T-helper 1 cell treated with Interleukin-12 subunit alpha and Interleukin-12 subunit beta and Interleukin-4 antibody, amounts not matched to agents 30 μg/mL and 1 μg/mL, for 36 hours (primary cell): ENCODE measurements at regions not wholly inside any gene's neighbourhood (a gene's known extent, or its start where the extent isn't known, plus 50 kb on each side); places are given as distances from the start of the nearest gene placed in this dataset.

Source experiments
- H3K27ac Mint-ChIP-seq: one replicate; pipeline ENCODE4 v1.8.0; 2021; ENCODE audit warnings: mild to moderate bottlenecking, mixed read lengths
- H3K27me3 Mint-ChIP-seq: one replicate; pipeline ENCODE4 v1.8.0; 2021; ENCODE audit warnings: low read depth, mixed read lengths
- H3K36me3 Mint-ChIP-seq: one replicate; pipeline ENCODE4 v1.8.0; 2021; ENCODE audit warnings: low read depth, mixed read lengths
- H3K4me1 Mint-ChIP-seq: one replicate; pipeline ENCODE4 v1.8.0; 2021; ENCODE audit warnings: low read depth, mixed read lengths
- H3K4me3 Mint-ChIP-seq: one replicate; pipeline ENCODE4 v1.8.0; 2021; ENCODE audit warnings: mild to moderate bottlenecking, moderate library complexity, mixed read lengths
- H3K9me3 Mint-ChIP-seq: one replicate; pipeline ENCODE4 v1.8.0; 2021; ENCODE audit warnings: mixed read lengths

DNA sequence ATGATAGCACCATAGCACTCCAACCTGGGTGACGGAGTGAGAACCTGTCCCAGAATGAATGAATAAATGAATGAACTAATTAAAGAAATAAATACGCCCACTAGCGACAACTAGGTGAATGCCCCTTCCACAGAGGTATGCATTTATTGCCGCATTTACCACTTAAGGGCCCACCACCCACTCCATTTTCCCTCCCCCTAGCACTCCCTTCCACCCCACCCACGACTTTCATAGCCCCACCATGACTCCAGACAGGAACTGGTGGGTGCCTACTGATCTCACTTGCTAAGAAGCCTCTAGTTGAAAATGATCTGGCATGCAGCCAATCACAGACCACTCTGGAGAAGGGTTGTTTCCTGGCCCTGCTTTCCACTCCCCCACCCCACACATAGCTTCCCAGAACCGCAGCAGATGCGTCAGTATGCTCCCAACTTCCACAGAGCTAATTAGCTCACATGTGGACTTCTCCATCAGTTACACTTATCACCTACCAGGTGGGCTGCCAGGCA lies 167.6 kb downstream of the WT1 start:
- Mint-ChIP-seq H3K36me3 (no peaks in the 10 kb centered on the region), H3K4me3 (no peak overlapping the region), H3K27ac (no peak overlapping the region), H3K9me3 (no peaks in the 10 kb centered on the region), H3K4me1 (no peaks in the 10 kb centered on the region), H3K27me3 (no peaks in the 10 kb centered on the region)

DNA sequence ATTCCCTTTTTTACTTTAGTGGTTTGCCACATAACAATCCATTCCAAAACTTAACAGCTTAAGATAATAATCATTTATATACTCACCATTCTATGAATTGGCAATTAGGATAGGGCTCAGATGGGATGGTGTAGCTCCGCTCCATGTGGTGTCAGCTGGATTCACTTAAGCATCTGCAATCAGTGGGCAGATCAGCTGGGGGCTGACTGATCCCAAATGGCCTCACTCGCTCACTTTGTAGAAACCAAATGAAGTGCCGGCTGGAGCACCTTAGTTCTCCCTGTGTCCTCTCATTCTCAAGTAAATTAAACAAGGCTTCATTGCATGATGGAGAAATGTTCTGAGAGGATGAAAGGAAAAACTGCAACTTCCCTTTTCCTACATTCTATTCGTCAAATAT lies 161.4 kb downstream of the WT1 start:
- no peaks in the 10 kb centered on the region for H3K36me3 Mint-ChIP-seq
- H3K9me3 Mint-ChIP-seq = no peaks in the 10 kb centered on the region
- no peak overlapping the region for H3K27ac Mint-ChIP-seq
- H3K4me3 Mint-ChIP-seq = no peak overlapping the region
- no peaks in the 10 kb centered on the region for H3K27me3 Mint-ChIP-seq
- no peaks in the 10 kb centered on the region for H3K4me1 Mint-ChIP-seq

DNA sequence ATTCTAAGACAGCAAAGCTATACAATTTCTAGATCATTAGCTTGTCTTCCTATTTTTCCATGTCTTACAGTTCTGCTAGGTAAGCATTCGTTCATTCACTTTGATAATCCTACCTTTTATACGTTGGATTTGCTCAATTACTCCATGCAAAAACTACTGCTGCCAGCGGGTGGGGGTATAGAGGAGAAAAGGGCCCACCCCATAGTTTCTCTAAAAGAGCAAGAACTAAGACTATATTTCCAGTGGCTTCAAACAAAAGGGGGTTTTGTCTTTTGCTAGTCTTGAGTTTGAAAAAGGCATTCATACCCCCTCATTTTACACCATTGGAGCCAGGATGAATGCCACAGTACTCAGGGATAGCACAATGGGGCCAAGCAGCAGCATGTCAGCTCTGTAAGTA lies 155.7 kb downstream of the WT1 start:
- Mint-ChIP-seq H3K27ac (no peak overlapping the region), H3K36me3 (no peaks in the 10 kb centered on the region), H3K9me3 (peaks cover 4% of the 10 kb centered on the region), H3K4me3 (no peak overlapping the region), H3K4me1 (peaks cover 2% of the 10 kb centered on the region), H3K27me3 (no peaks in the 10 kb centered on the region)

DNA sequence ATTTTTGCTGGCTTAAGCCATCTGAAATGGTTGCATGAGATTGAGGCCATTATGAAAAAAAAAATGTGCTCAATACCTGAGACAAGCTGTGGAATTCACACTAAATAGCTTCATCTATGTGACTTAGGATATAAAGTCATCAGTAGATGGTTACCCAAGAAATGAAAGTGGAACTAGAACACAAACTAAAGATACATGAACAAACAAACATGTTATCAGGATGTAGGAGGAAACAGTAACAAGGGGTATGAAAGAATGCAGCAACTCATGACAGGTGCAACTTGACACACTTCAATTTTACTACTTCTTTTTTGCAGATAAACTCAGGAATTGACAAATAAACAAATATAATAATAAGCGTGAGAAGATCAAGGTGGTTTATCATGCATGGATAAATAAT lies 155.0 kb downstream of the WT1 start:
- H3K9me3 Mint-ChIP-seq = peaks cover 4% of the 10 kb centered on the region
- no peaks in the 10 kb centered on the region for H3K36me3 Mint-ChIP-seq

DNA sequence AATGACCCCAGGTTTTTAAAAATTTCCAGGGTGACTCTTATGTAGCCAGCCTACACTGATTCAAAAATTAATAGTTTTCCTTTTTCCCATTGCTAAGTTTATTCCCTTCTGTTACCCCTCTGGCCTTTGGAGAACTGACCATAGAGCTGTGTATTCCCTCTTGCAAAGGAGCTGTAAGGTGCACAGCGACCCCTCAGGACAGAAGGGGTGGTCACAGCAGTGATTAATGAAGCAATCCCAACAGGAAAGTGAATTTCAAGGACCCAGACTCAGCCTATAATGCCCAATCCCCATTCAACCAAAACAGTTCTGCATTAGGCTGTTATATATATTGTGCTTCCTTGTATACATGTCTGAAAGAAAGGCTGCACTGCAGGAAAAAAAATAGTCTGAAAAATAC lies 147.1 kb downstream of the WT1 start:
- H3K27ac Mint-ChIP-seq = no peak overlapping the region
- H3K9me3 Mint-ChIP-seq = peaks cover 1% of the 10 kb centered on the region
- no peaks in the 10 kb centered on the region for H3K4me1 Mint-ChIP-seq
- no peaks in the 10 kb centered on the region for H3K36me3 Mint-ChIP-seq
- H3K27me3 Mint-ChIP-seq = peaks cover 4% of the 10 kb centered on the region
- no peak overlapping the region for H3K4me3 Mint-ChIP-seq

More for the DNA sequence above, 155.0 kb downstream of the WT1 start:
- no peaks in the 10 kb centered on the region for H3K27me3 Mint-ChIP-seq
- H3K4me3 Mint-ChIP-seq = no peak overlapping the region
- peaks cover 2% of the 10 kb centered on the region for H3K4me1 Mint-ChIP-seq
- H3K27ac Mint-ChIP-seq = no peak overlapping the region

DNA sequence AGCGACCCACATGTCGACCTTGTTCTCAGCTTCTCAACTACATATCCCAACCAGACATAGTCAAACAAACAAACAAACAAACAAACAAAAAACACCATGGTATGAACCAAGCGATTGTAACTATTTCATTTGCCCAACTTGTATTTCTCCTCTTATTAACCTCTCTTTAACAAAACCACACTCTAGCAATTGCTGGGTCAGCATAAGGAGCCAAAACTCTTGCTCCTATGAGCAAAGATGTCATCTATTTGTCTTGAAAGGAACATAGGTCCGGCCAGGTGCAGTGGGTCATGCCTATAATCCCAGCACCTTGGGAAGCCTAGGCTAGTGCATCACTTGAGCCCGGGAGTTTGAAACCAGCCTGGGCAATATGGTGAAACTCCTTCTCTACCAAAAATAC lies 145.6 kb downstream of the WT1 start:
- Mint-ChIP-seq H3K9me3 (no peaks in the 10 kb centered on the region), H3K27me3 (peaks cover 4% of the 10 kb centered on the region), H3K36me3 (no peaks in the 10 kb centered on the region), H3K4me1 (no peaks in the 10 kb centered on the region), H3K27ac (no peak overlapping the region), H3K4me3 (no peak overlapping the region)

DNA sequence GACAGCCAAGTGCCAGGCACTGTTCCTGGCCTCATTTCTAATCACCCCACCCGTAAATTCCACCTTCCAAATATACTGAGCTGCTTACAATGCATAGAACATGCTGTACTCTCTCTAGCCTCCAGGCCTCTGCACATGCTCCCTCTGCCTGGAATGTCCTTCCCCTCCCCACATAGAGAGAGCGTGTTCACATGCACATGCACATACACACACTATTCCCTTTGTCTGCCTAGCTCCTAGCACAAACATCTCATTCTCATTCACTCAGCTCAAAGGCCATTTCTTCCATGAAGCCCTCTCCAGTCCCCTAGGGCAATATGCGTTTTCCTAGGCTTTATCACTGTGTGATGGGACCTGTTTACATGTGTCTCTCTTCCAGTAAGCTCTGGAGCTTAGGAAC lies 144.6 kb downstream of the WT1 start:
- no peaks in the 10 kb centered on the region for H3K36me3 Mint-ChIP-seq
- no peak overlapping the region for H3K27ac Mint-ChIP-seq
- H3K4me1 Mint-ChIP-seq = no peaks in the 10 kb centered on the region
- peaks cover 4% of the 10 kb centered on the region for H3K27me3 Mint-ChIP-seq
- H3K9me3 Mint-ChIP-seq = no peaks in the 10 kb centered on the region
- H3K4me3 Mint-ChIP-seq = no peak overlapping the region

DNA sequence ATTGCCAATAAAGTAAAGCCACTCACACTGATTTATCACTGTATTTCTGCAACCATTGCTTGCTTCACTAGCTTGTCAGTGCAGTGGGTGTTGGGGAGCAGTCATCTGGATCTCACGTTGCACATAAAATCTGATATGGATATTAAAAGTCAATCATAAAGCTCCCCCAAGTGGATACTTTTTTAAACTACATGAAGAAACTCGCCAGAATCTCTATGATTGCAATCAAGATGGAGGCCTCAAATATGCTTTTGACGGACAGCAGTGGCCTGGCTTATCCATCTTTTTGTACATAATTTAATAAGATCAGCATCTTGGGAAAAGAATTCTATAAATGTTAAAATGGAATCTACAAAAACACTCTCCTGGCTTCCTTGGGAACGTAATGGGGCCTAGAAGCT lies 137.7 kb downstream of the WT1 start:
- Mint-ChIP-seq H3K4me1 (no peaks in the 10 kb centered on the region), H3K9me3 (no peaks in the 10 kb centered on the region), H3K27ac (no peak overlapping the region), H3K27me3 (peaks cover 6% of the 10 kb centered on the region), H3K36me3 (no peaks in the 10 kb centered on the region), H3K4me3 (no peak overlapping the region)

DNA sequence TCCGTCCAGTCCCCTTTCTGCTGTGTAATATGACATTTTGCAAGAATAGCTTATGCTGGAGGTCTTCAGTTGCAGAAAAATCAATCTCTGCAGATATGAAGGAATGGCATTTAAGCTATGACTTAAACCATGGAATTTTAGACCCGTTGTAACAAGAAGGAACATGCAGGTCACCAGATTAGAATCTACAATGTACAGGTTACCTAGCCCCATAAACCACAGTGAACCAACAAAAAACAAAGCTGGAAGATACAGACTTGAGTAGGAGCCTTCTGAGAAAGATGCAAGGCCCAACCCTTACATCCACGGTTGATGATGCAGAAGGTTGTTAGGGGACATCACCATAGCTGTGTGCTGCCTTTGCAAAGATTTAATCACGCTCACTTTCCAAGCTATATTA lies 132.5 kb downstream of the WT1 start:
- Mint-ChIP-seq H3K27me3 (no peaks in the 10 kb centered on the region), H3K4me3 (no peak overlapping the region), H3K4me1 (no peaks in the 10 kb centered on the region), H3K36me3 (no peaks in the 10 kb centered on the region), H3K9me3 (no peaks in the 10 kb centered on the region), H3K27ac (no peak overlapping the region)

DNA sequence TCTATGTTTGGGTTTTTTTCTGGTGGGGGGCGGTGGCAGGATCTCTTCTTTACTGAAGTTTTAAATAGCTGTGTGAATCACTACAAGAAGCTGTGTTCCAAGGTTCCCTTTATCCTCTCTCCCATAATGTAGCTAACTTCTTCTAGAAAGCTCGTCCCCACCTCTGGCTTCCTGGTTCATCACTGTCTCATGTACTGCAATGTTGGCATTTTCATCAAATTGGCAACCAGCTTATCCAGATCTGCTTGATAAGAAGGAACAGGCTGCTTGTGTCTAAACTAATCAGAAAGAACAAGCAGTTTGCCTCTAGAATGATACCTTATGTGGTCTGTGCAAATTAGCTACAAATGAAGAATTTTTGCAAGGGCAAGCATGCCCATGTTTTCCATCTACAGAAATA lies 130.8 kb downstream of the WT1 start:
- H3K9me3 Mint-ChIP-seq = no peaks in the 10 kb centered on the region
- H3K27ac Mint-ChIP-seq = no peak overlapping the region
- H3K4me3 Mint-ChIP-seq = no peak overlapping the region
- no peaks in the 10 kb centered on the region for H3K36me3 Mint-ChIP-seq
- H3K4me1 Mint-ChIP-seq = no peaks in the 10 kb centered on the region
- H3K27me3 Mint-ChIP-seq = no peaks in the 10 kb centered on the region

DNA sequence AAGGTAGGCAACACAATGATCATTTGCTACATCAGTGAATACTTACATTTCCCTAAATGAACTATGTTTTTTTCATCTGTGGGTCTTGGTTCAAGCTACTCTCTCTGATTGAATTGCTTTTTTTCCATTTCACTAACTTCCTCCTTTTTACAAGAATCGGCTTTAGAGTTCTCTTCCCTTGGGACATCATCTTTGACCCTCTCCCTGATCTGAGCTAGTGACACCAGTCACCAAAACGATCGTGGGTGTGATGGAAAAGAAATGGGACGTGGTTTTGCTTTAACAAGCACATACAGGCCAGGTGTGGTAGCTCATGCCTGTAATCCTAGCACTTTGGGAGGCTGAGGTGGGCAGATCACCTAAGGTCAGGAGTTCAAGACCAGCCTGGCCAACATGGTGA lies 129.9 kb downstream of the WT1 start:
- Mint-ChIP-seq H3K4me1 (no peaks in the 10 kb centered on the region), H3K4me3 (no peak overlapping the region), H3K27ac (no peak overlapping the region), H3K9me3 (no peaks in the 10 kb centered on the region), H3K36me3 (no peaks in the 10 kb centered on the region), H3K27me3 (no peaks in the 10 kb centered on the region)

DNA sequence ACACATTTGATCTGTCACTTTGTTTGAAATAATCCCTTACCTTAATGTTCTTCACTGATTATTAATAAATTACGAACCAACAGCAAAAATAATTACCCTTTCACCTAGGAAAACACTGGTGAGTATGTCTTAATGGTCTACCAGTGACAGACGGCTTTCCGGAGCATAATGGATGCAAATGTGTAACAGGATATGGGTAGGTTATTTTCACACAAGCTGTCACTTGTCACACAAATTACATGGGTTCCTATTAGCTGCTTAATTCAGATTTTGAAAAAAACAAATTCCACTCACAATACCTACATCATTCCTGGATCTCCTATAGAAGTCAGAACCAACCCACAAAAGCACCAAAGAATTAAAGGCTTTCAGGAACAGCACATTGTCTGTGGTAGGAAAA lies 127.9 kb downstream of the WT1 start:
- no peaks in the 10 kb centered on the region for H3K9me3 Mint-ChIP-seq

DNA sequence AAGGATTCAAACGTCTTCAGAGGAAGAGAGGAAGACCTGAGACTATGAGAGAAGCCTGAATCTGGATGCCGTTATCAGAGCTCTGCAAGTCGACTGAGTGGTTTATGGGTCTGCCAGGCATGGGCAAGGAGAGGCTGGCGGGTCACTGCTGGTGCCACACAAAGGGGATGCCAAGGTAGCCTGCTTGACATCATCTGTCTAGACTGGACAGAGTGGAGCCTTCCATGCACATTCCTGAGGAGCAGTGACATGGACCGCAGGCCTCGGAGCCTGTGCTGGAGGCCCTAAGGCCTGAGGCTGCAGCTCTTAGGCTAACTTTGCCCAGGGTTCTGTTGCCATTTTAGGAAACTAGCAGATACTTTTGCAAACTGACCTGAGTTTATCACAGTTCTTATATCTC lies 127.4 kb downstream of the WT1 start:
- no peak overlapping the region for H3K27ac Mint-ChIP-seq
- no peaks in the 10 kb centered on the region for H3K9me3 Mint-ChIP-seq
- no peaks in the 10 kb centered on the region for H3K4me1 Mint-ChIP-seq
- H3K27me3 Mint-ChIP-seq = peaks cover 2% of the 10 kb centered on the region
- H3K36me3 Mint-ChIP-seq = no peaks in the 10 kb centered on the region
- no peak overlapping the region for H3K4me3 Mint-ChIP-seq

More for the DNA sequence above, 127.9 kb downstream of the WT1 start:
- Mint-ChIP-seq H3K27ac (no peak overlapping the region), H3K27me3 (no peaks in the 10 kb centered on the region), H3K4me3 (no peak overlapping the region), H3K36me3 (no peaks in the 10 kb centered on the region), H3K4me1 (no peaks in the 10 kb centered on the region)

DNA sequence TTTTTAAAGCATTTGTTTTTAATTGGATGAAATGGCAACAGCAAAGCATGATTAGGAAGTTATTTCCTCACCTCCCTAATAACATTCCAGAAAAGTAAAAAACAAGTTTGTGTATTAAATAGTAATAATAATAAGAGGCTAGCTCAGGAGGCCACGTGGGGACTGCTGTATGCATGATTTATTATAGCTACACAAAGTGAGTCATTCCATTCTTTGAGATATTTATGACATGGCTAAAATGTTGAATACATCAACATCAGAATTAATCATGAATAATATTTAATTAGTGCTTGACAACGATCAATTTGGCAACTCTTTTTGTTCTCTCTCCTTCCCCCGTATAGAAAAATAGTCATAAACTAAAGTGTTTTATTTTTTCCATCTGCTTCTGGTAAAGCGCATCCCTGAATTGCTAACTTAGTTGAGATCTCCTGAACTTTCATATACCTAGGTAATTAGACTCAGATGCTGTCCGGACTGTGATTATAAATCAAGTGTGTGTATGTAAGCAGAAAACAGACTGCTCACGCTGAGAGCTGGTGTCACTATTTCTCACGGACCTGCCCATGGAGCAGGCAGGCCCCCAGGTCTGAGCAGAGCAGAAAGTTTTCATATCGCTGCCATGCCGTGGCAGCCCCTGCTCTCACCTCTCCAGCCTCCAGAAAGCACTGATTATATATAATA lies 125.7 kb downstream of the WT1 start:
- Mint-ChIP-seq H3K27ac (no peak overlapping the region), H3K4me3 (no peak overlapping the region), H3K9me3 (no peaks in the 10 kb centered on the region), H3K27me3 (peaks cover 3% of the 10 kb centered on the region), H3K36me3 (no peaks in the 10 kb centered on the region), H3K4me1 (no peaks in the 10 kb centered on the region)

DNA sequence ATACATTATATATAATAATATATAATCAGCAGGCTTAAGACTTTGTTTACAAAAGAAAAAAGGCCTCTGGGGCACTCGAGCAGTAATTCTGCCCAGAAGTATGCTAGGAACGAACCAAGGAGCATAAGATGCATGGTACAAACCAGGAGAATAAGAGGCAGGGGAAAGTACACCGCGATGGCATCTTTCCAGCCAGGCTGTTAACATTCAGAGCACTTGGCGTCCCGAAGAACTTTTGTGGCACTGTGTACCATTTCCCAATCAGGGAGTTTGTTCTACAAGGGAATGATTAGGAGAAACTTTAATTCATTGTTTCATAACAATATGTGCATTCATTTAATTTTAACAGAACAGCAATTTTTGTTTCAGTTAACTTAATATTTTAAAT lies 125.1 kb downstream of the WT1 start:
- H3K9me3 Mint-ChIP-seq = no peaks in the 10 kb centered on the region
- no peaks in the 10 kb centered on the region for H3K4me1 Mint-ChIP-seq
- H3K27me3 Mint-ChIP-seq = peaks cover 3% of the 10 kb centered on the region
- no peak overlapping the region for H3K4me3 Mint-ChIP-seq
- no peaks in the 10 kb centered on the region for H3K36me3 Mint-ChIP-seq
- no peak overlapping the region for H3K27ac Mint-ChIP-seq
